GM23338 (cell line): ENCODE measurements at regions not wholly inside any gene's neighbourhood (a gene's known extent, or its start where the extent isn't known, plus 50 kb on each side); places are given as distances from the start of the nearest gene placed in this dataset.

Source experiments
- POLR2AphosphoS5 ChIP-seq: IDR thresholded peaks from 2 replicates; pipeline ENCODE4 v1.6.1; 2016; ENCODE audit warnings: antibody characterized with exemption, low read depth
- STAT1 ChIP-seq: IDR thresholded peaks from one replicate; pipeline ENCODE4 v1.6.1; 2016; ENCODE audit warnings: antibody characterized with exemption; ENCODE audit not compliant: unreplicated experiment
- ZNF331 ChIP-seq: fragments of 250-450 bp; sonication (Bioruptor Pico); IDR thresholded peaks from 2 replicates; pipeline ENCODE4 v1.5.0; 2020; ENCODE audit warnings: low read depth, mild to moderate bottlenecking, moderate library complexity
- ZNF462 ChIP-seq: fragments of 250-450 bp; sonication (Bioruptor Pico); IDR thresholded peaks from 2 replicates; pipeline ENCODE4 v1.5.0; 2020; ENCODE audit warnings: mild to moderate bottlenecking, moderate library complexity
- TF ChIP-seq, protein P1 (sequence below): IDR thresholded peaks from 2 replicates; pipeline ENCODE4 v1.6.1; 2016; ENCODE audit warnings: antibody characterized with exemption
- TF ChIP-seq, protein P2 (sequence below), 2 experiments: fragments of 200-600 bp in 1 of 2; sonication (generic) in 1 of 2; conservative IDR thresholded peaks; 2 replicates each; pipeline versions ENCODE4 v1.5.1 to v1.6.1; 2016 to 2017; ENCODE audit warnings: antibody characterized with exemption in 2 of 2, low read depth in 2 of 2, mild to moderate bottlenecking in 2 of 2, moderate library complexity in 1 of 2

GRCh38 chr19:28726533-28727479, 486.1 kb downstream of the UQCRFS1 start (continued):
- TF ChIP-seq ZNF462 (CRISPR knock-in tag), result no peak
- TF ChIP-seq, protein P1, sequence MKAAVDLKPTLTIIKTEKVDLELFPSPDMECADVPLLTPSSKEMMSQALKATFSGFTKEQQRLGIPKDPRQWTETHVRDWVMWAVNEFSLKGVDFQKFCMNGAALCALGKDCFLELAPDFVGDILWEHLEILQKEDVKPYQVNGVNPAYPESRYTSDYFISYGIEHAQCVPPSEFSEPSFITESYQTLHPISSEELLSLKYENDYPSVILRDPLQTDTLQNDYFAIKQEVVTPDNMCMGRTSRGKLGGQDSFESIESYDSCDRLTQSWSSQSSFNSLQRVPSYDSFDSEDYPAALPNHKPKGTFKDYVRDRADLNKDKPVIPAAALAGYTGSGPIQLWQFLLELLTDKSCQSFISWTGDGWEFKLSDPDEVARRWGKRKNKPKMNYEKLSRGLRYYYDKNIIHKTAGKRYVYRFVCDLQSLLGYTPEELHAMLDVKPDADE, result no peak
- no peak for TF ChIP-seq ZNF331 (CRISPR knock-in tag)
- no peak for TF ChIP-seq STAT1
- no peak for TF ChIP-seq POLR2AphosphoS5
- TF ChIP-seq, protein P2, sequence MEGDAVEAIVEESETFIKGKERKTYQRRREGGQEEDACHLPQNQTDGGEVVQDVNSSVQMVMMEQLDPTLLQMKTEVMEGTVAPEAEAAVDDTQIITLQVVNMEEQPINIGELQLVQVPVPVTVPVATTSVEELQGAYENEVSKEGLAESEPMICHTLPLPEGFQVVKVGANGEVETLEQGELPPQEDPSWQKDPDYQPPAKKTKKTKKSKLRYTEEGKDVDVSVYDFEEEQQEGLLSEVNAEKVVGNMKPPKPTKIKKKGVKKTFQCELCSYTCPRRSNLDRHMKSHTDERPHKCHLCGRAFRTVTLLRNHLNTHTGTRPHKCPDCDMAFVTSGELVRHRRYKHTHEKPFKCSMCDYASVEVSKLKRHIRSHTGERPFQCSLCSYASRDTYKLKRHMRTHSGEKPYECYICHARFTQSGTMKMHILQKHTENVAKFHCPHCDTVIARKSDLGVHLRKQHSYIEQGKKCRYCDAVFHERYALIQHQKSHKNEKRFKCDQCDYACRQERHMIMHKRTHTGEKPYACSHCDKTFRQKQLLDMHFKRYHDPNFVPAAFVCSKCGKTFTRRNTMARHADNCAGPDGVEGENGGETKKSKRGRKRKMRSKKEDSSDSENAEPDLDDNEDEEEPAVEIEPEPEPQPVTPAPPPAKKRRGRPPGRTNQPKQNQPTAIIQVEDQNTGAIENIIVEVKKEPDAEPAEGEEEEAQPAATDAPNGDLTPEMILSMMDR (conservative IDR thresholded peaks at IDR 0.05; ENCODE audit: low read depth in 2 of 2), result no peak
